H1 (cell line): ENCODE measurements at regions not wholly inside any gene's neighbourhood (a gene's known extent, or its start where the extent isn't known, plus 50 kb on each side); places are given as distances from the start of the nearest gene placed in this dataset.

Source experiments
- YY1 ChIP-seq: IDR thresholded peaks from 2 replicates; pipeline ENCODE4 v1.6.1; 2011; ENCODE audit warnings: low read depth, mild to moderate bottlenecking, low read length
- TF ChIP-seq, protein P1 (sequence below), 3 experiments: IDR thresholded peaks; 1 replicate in 2 of 3; 2 replicates in 1 of 3; pipeline versions ENCODE4 v1.5.1 to v1.6.1; 2011; ENCODE audit warnings: low read length in 3 of 3, mild to moderate bottlenecking in 3 of 3, inconsistent platforms in 2 of 3, low read depth in 1 of 3, moderate library complexity in 1 of 3; ENCODE audit not compliant: insufficient read depth in 1 of 3; ENCODE audit errors: control extremely low read depth in 1 of 3

DNA sequence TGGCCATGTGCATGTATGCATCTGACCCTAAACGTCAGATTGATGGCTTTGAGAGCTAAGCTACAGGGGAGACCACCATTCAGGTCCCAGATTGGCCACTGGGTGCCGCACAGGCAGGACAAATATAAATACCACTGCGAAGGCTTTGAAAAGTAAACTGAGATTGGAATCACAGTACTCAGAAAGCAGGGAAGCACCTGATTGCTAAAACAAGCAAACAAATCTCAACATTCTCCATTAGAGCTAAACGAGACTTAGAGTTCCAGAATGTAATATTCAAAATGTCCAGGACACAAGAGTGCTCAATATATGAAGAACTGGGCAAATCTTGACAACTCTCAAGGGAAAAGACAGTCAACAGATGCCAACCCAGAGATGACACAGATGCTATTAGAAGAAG, 61.0 kb upstream of the GFPT2 start:
- TF ChIP-seq, protein P1, sequence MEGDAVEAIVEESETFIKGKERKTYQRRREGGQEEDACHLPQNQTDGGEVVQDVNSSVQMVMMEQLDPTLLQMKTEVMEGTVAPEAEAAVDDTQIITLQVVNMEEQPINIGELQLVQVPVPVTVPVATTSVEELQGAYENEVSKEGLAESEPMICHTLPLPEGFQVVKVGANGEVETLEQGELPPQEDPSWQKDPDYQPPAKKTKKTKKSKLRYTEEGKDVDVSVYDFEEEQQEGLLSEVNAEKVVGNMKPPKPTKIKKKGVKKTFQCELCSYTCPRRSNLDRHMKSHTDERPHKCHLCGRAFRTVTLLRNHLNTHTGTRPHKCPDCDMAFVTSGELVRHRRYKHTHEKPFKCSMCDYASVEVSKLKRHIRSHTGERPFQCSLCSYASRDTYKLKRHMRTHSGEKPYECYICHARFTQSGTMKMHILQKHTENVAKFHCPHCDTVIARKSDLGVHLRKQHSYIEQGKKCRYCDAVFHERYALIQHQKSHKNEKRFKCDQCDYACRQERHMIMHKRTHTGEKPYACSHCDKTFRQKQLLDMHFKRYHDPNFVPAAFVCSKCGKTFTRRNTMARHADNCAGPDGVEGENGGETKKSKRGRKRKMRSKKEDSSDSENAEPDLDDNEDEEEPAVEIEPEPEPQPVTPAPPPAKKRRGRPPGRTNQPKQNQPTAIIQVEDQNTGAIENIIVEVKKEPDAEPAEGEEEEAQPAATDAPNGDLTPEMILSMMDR (IDR thresholded peaks at IDR 0.05; ENCODE audit: control extremely low read depth in 1 of 3, insufficient read depth in 1 of 3, low read depth in 1 of 3, low read length in 3 of 3), result no peak
- no peak for TF ChIP-seq YY1
